Neuronal stem cell (in vitro differentiated cells): ENCODE measurements at regions not wholly inside any gene's neighbourhood (a gene's known extent, or its start where the extent isn't known, plus 50 kb on each side); places are given as distances from the start of the nearest gene placed in this dataset.
"Not testable (repeated sequence)": the region's sequence is repeated elsewhere in the genome, so short reads cannot be mapped to it uniquely, and the experiment has no call there.

ENCODE experiments used
- DNase-seq: peaks from one replicate; pipeline ENCODE4 v3.0.0-alpha.2; 2013; ENCODE audit warnings: low spot score
- H2AFZ ChIP-seq: one replicate; pipeline ENCODE4 v1.6.1; 2013; ENCODE audit warnings: mild to moderate bottlenecking, low read length, inconsistent platforms
- H2AK5ac ChIP-seq: 2 replicates; pipeline ENCODE4 v1.6.1; 2013; ENCODE audit warnings: low read depth, mild to moderate bottlenecking, inconsistent platforms, low read length, moderate library complexity, mixed read lengths
- H2BK120ac ChIP-seq: 2 replicates; pipeline ENCODE4 v1.6.1; 2013; ENCODE audit warnings: low read depth, mild to moderate bottlenecking, inconsistent platforms, low read length, moderate library complexity, mixed read lengths
- H2BK12ac ChIP-seq: one replicate; pipeline ENCODE4 v1.6.1; 2013; ENCODE audit warnings: low read length, inconsistent platforms
- H2BK15ac ChIP-seq: 2 replicates; pipeline ENCODE4 v1.6.1; 2013; ENCODE audit warnings: mild to moderate bottlenecking, low read length, inconsistent platforms, mixed read lengths
- H2BK5ac ChIP-seq: one replicate; pipeline ENCODE4 v1.6.1; 2013; ENCODE audit warnings: inconsistent platforms, mild to moderate bottlenecking, low read length, moderate library complexity
- H3K14ac ChIP-seq: one replicate; pipeline ENCODE4 v1.6.1; 2013; ENCODE audit warnings: low read length, inconsistent platforms
- H3K18ac ChIP-seq: 2 replicates; pipeline ENCODE4 v1.6.1; 2013; ENCODE audit warnings: low read length, inconsistent platforms
- H3K23ac ChIP-seq: 2 replicates; pipeline ENCODE4 v1.6.1; 2013; ENCODE audit warnings: low read depth, mild to moderate bottlenecking, mixed read lengths, low read length, inconsistent platforms; ENCODE audit not compliant: poor library complexity
- H3K27ac ChIP-seq: replicated peaks from 3 replicates; pipeline ENCODE4 v1.5.1; 2013; ENCODE audit warnings: low read length, inconsistent platforms
- H3K27me3 ChIP-seq, 3 experiments: 2 replicates each; pipeline ENCODE4 v1.6.1; 2013; ENCODE audit warnings: low read length in 3 of 3, mild to moderate bottlenecking in 2 of 3, inconsistent platforms in 1 of 3, low read depth in 1 of 3, mixed read lengths in 1 of 3, moderate library complexity in 1 of 3; ENCODE audit not compliant: control insufficient read depth in 3 of 3, insufficient read depth in 3 of 3
- H3K36me3 ChIP-seq, 2 donors: replicated peaks in 1 of 2; 2 replicates each; pipeline ENCODE4 v1.6.1; 2013; ENCODE audit warnings: low read length in 2 of 2; ENCODE audit not compliant: control insufficient read depth in 2 of 2, insufficient read depth in 2 of 2
- H3K4ac ChIP-seq: 2 replicates; pipeline ENCODE4 v1.6.1; 2013; ENCODE audit warnings: inconsistent platforms, mild to moderate bottlenecking, low read length, moderate library complexity
- H3K4me1 ChIP-seq, 2 donors: 1 replicate in 1 of 2; 2 replicates in 1 of 2; pipeline ENCODE4 v1.6.1; 2013; ENCODE audit warnings: low read length in 2 of 2, low read depth in 1 of 2; ENCODE audit not compliant: control insufficient read depth in 2 of 2, insufficient read depth in 1 of 2
- H3K4me2 ChIP-seq: one replicate; pipeline ENCODE4 v1.6.1; 2013; ENCODE audit warnings: mild to moderate bottlenecking, low read length, inconsistent platforms; ENCODE audit not compliant: insufficient read depth, poor library complexity, severe bottlenecking
- H3K4me3 ChIP-seq, 2 donors: 2 replicates each; pipeline ENCODE4 v1.5.1; 2013; ENCODE audit warnings: low read length in 2 of 2, mild to moderate bottlenecking in 2 of 2, inconsistent platforms in 1 of 2, moderate library complexity in 1 of 2
- H3K79me1 ChIP-seq: one replicate; pipeline ENCODE4 v1.6.1; 2013; ENCODE audit warnings: low read depth, mild to moderate bottlenecking, inconsistent platforms, low read length, moderate library complexity
- H3K9ac ChIP-seq: one replicate; pipeline ENCODE4 v1.6.1; 2013; ENCODE audit warnings: mild to moderate bottlenecking, low read depth, low read length, inconsistent platforms; ENCODE audit not compliant: poor library complexity
- H3K9me3 ChIP-seq, 2 donors: replicated peaks in 1 of 2; 2 replicates each; pipeline versions ENCODE3 to v1.6.1; 2013; ENCODE audit warnings: low read length in 2 of 2, mild to moderate bottlenecking in 2 of 2, inconsistent platforms in 1 of 2, low read depth in 1 of 2, mixed read lengths in 1 of 2, moderate library complexity in 1 of 2; ENCODE audit not compliant: control insufficient read depth in 2 of 2, insufficient read depth in 1 of 2
- H4K8ac ChIP-seq: one replicate; pipeline ENCODE4 v1.6.1; 2013; ENCODE audit warnings: low read depth, mild to moderate bottlenecking, inconsistent platforms, low read length, moderate library complexity
- H4K91ac ChIP-seq: one replicate; pipeline ENCODE4 v1.6.1; 2013; ENCODE audit warnings: low read length, low read depth, mild to moderate bottlenecking, inconsistent platforms; ENCODE audit not compliant: poor library complexity
- WGBS, 2 donors: extraction: QIAGEN DNeasy Blood & Tissue Kit; methylation state at CpG; one replicate each; pipeline ENCODE4 v1.1.7; 2013; ENCODE audit warnings: missing lambda C conversion rate in 2 of 2, mixed read lengths in 1 of 2; ENCODE audit not compliant: insufficient read length in 2 of 2, insufficient replicate concordance in 1 of 2; ENCODE audit errors: extremely low coverage in 2 of 2; 5-methylcytosine and 5-hydroxymethylcytosine counted together

DNA sequence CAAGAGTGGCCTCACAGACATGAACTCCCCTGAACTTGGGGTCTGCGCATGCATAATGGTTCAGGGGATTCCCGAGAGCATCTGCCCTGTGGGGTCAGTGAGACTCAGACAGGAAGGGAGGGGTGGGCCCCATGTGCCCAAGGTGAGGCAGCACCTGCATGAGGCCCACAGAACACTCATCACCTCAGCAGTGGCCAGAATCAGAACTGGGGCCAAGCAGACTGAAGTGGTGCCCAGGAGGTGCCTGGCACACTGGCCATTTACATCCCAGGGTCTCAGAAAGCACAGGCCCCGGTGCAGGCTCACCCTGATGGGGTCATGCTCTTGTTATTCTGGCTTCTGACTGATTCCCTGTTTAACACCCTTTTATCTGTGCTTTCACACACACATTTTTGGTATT, 77.4 kb upstream of the C15orf39 start:
- not testable (repeated sequence) for H4K8ac ChIP-seq, H3K23ac ChIP-seq, H3K14ac ChIP-seq, H3K4me2 ChIP-seq, H3K9me3 ChIP-seq, H3K27me3 ChIP-seq, H3K18ac ChIP-seq, H2BK12ac ChIP-seq, H4K91ac ChIP-seq, H3K36me3 ChIP-seq, H2BK120ac ChIP-seq, H3K79me1 ChIP-seq, H3K4me1 ChIP-seq, H2BK15ac ChIP-seq, H3K4me3 ChIP-seq, H2AFZ ChIP-seq, H3K4ac ChIP-seq, H2AK5ac ChIP-seq, H3K9ac ChIP-seq, DNase-seq, H2BK5ac ChIP-seq, H3K27ac ChIP-seq
- no CpG with 5 or more reads among the region's 3 CpGs for WGBS, 2 donors

DNA sequence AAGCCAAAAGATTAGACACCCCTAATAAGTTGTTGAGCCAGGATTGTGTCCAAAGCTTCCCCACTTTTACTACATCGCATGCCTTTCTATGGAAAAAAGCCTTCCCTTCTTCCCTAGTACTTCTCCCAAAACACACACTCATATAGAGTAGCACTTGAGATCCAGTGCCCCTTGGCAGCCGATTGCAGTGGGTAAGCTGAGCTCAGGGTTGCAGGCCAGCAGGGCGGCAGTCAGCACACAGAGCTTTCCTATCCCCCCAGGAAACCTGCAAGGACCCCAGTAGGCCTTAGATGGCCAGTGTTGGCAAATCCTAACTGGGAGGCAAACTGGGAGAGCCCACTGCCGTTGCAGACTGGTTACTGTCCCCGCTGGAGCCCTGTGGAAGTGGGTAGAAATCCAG, 75.7 kb upstream of the C15orf39 start:
- Histone ChIP-seq H2BK12ac (no peak overlapping the region), H2AFZ (no peak overlapping the region), H3K27me3 (no peaks in the 10 kb centered on the region), H2BK120ac (no peak overlapping the region), H3K23ac (no peak overlapping the region), H3K18ac (no peak overlapping the region), H3K14ac (no peak overlapping the region), H3K4me1 (peaks cover 4 to 6% of the 10 kb centered on the region in 2 donors), H4K91ac (no peak overlapping the region), H3K36me3 (no peaks in the 10 kb centered on the region), H3K9ac (no peak overlapping the region), H2BK5ac (no peak overlapping the region), H4K8ac (no peak overlapping the region), H2AK5ac (no peak overlapping the region), H2BK15ac (no peak overlapping the region), H3K4me2 (no peak overlapping the region), H3K4ac (no peak overlapping the region), H3K4me3 (no peak overlapping the region), H3K27ac (no peak overlapping the region), H3K79me1 (peaks cover 3% of the 10 kb centered on the region), H3K9me3 (peaks cover 0 to 5% of the 10 kb centered on the region in 2 donors)
- no CpG with 5 or more reads among the region's 5 CpGs for WGBS, 2 donors
- no peak for DNase-seq

DNA sequence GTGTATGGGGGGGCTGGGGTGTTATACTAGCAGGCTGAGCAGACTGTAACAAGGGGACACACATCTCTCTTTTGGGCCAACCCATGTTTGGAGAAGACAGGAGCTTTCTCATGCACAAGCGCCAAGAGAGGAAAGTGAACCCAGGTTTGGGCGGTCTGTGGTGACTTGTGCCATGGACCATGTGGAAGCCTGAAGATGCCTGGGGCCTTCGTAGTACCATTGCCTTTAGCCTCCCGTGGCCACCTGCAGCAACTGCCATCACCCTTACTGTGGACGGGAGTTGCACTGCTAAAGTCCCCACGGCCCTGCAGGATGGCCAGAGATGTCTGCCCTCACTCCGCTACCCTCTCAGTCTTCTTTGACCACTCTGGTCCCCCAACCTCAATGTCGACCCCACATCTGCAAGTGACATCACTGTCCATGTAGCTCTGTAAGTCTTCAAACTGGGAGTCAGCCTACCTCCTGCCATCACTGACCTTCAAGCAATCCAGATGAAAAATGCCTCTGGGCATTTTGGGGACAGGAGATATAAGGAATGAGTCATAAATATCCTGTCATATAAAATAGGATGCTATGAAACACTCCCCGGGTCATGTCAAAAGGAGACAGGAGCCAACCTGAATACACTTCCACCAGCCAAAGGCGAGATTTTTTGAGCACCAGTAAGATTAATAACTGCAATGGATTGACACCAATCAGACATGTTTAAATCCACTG, 74.7 kb upstream of the C15orf39 start:
- H3K9me3 ChIP-seq: peaks cover 0 to 5% of the 10 kb centered on the region in 2 donors
- no peaks in the 10 kb centered on the region for H3K36me3 ChIP-seq
- H3K4me2 ChIP-seq: no peak overlapping the region
- H2BK5ac ChIP-seq: no peak overlapping the region
- no peak overlapping the region for H2AFZ ChIP-seq
- H2BK15ac ChIP-seq: no peak overlapping the region
- WGBS, 2 donors: no CpG with 5 or more reads among the region's 10 CpGs
- H3K18ac ChIP-seq: no peak overlapping the region
- H2AK5ac ChIP-seq: no peak overlapping the region
- H3K4me3 ChIP-seq: peak overlapping the region in 1 of 2 donors; percentile 39
- no peak overlapping the region for H3K14ac ChIP-seq
- no peak overlapping the region for H4K8ac ChIP-seq
- H3K4ac ChIP-seq: no peak overlapping the region
- no peak overlapping the region for H2BK12ac ChIP-seq
- peaks cover 3% of the 10 kb centered on the region for H3K79me1 ChIP-seq
- H2BK120ac ChIP-seq: no peak overlapping the region
- no peak for DNase-seq
- peaks cover 4 to 6% of the 10 kb centered on the region in 2 donors for H3K4me1 ChIP-seq
- no peak overlapping the region for H4K91ac ChIP-seq
- H3K27me3 ChIP-seq: no peaks in the 10 kb centered on the region
- no peak overlapping the region for H3K9ac ChIP-seq
- no peak overlapping the region for H3K23ac ChIP-seq
- H3K27ac ChIP-seq: no peak overlapping the region

GRCh38 chr15:75129788-75130187, 71.9 kb upstream of the C15orf39 start:
- no peak overlapping the region for H3K23ac ChIP-seq
- H3K4ac ChIP-seq: no peak overlapping the region
- H3K36me3 ChIP-seq: no peaks in the 10 kb centered on the region
- WGBS, 2 donors: no CpG with 5 or more reads among the region's 4 CpGs
- H3K79me1 ChIP-seq: peaks cover 3% of the 10 kb centered on the region
- H3K27me3 ChIP-seq: no peaks in the 10 kb centered on the region
- H3K18ac ChIP-seq: no peak overlapping the region
- H2BK12ac ChIP-seq: no peak overlapping the region
- peak overlapping the region; percentile 66 for H2AFZ ChIP-seq
- no peak overlapping the region for H2BK15ac ChIP-seq
- H3K9ac ChIP-seq: no peak overlapping the region
- H3K4me2 ChIP-seq: no peak overlapping the region
- H2BK5ac ChIP-seq: no peak overlapping the region
- H3K27ac ChIP-seq: no peak overlapping the region
- no peak overlapping the region for H4K8ac ChIP-seq
- no peak overlapping the region for H3K4me3 ChIP-seq
- no peak overlapping the region for H3K14ac ChIP-seq
- no peak overlapping the region for H4K91ac ChIP-seq
- no peak overlapping the region for H2AK5ac ChIP-seq
- H3K4me1 ChIP-seq: peaks cover 3 to 4% of the 10 kb centered on the region in 2 donors
- peaks cover 0 to 5% of the 10 kb centered on the region in 2 donors for H3K9me3 ChIP-seq
- no peak overlapping the region for H2BK120ac ChIP-seq
- no peak for DNase-seq
